GM21529 (cell line): ENCODE measurements at regions not wholly inside any gene's neighbourhood (a gene's known extent, or its start where the extent isn't known, plus 50 kb on each side); places are given as distances from the start of the nearest gene placed in this dataset.
"Not testable (repeated sequence)": the region's sequence is repeated elsewhere in the genome, so short reads cannot be mapped to it uniquely, and the experiment has no call there.

Experiments used
- ATAC-seq: cut with Tn5 transposase; IDR thresholded peaks from one replicate; pipeline ENCODE4 v1.9.1; 2021; ENCODE audit not compliant: unreplicated experiment

GRCh38 chr15:45863881-45864580, 229.2 kb downstream of the SQOR start:
- ATAC-seq, result no peak

DNA sequence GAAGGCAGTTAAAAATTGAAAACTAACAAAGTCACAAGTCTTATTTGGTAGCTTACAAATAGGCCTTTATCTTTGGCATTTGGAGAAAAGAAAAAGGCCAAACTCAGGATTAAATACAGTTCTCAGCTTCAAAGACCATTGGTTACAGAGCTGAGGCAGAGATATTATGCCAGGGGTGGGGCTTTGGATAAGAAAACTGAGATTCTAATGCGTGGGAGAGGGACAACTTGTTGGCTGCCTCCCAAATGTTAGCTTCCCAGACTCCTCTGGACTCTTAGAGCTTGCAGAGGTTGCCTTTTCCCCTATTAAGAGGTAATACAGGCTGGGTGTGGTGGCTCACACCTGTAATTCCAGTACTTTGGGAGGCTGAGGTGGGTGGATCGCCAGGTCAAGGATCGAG, 231.8 kb downstream of the SQOR start:
- no peak for ATAC-seq

DNA sequence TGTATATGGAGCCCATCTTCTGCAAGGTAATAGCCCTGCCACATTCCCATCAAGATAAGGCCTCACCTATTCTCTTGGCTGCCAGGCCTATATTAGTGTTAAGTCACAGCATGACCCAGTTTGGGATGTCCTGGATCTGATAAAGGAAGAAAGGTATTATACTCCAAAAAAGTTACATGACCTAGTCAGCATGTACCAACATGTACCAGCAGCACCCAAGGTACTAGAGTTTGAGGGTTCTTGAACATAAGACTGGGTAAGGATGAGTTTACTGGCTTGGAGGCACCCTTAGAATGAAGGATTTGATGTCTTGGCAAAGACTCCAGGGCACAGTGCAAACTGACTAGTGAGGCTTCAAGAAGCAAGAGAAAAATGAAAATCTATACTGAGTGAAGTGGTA, 232.5 kb downstream of the SQOR start:
- ATAC-seq, result no peak

DNA sequence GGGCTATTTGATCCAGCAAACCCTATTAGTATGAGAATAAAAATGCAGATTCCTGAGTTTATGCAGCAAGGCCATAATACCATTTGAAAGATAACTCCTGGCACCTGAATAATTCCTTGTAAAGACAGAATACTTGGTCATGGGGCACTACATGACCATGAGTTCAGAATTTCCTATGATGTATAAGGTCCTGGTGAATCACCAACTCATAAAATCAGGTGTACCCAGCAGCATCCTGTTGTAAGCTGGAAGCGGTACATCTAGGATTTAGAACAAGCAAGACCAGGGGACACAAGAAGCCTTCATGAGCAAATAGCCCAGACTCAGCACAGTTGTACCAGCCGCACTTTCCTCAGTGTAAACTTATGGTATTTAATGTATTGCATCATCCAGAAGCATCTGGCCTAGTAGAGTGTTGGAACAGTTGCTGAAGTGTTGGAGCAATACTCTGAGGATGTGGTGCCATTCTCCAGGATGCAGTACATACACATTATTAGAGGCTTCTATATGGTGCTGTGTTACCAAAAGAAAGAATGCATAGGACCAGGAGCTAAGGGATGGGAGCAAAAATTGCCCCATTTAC, 233.4 kb downstream of the SQOR start:
- ATAC-seq, result no peak

DNA sequence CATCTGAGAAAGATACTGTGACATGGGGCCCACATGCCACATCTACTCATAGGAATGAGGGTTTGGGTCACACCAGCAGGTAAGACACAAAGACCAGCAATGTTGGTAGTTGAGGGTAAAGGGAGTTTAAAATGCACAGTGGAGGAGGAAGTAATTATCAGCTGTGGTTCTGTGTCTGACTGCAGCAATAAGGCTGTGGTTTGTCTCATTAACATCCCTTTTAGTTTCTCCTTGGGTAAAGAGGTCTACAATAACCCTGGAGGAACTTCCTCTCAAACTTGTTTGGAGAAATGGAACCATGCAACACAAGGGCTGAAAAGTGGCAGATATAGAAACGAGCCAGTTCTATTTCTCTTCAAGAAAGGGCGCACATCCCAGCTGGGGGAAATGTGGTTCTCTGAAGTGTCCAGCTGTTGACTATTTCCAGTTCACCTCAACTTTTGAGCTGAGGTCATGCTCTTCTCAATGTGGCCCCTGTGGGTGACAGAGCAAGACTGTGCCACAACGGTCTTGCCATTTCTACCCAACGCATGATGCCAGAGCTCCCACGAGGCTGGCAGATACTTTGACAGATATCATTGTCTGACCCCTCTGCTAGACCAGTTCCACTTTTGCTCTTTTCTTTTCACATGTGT, 234.3 kb downstream of the SQOR start:
- no peak for ATAC-seq

DNA sequence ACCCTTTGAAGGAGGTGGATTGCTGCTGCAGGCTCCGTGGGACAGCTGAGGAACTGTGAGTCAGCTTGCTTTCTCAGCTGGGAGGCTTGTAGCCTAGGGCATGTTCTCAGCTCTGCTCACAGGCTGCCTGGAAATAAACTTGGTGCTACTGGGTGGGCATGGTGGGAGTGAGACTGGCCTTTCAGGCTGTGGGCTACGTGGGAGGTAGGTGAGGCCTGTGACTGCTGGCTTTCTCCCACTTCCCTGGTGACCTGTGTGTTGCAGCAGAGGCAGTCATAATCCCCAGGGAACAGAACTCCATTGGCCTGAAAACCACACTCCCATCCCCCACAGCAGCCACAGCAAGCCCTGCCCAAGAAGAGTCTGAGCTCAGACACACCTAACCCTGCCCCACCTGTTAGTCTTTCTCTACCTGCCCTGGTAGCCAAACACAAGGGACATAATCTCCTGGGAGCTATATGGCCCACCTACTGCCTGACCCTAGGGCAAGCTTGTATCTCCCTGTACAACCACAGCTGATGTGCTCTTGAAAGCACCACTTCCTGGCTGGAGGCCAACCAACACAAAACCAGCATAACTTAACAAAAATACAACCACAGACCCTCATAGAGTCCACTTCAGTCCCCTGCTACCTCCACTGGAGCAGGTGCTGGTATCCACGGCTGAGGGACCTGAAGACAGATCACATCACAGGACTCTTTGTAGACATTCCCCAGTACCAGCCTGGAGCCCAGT, 236.5 kb downstream of the SQOR start:
- ATAC-seq, result no peak

- no peak for ATAC-seq
Measured at GRCh38 chr15:45873781-45874180, 239.0 kb downstream of the SQOR start.

DNA sequence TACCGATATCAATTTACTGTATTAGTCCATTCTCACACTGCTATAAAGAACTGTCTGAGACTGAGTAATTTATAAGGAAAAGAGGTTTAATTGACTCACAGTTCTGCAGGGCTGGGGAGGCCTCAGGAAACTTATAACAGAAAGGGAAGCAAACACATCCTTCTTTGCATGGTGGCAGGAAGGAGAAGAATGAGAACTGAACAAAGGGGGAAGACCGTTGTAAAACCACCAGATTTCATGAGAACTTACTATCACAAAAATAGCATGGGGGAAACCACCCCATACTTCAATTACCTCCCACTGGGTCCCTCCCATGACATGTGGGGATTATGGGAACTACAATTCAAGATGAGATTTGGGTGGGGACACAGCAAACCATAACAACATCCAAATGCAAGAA, 239.7 kb downstream of the SQOR start:
- not testable (repeated sequence) for ATAC-seq

DNA sequence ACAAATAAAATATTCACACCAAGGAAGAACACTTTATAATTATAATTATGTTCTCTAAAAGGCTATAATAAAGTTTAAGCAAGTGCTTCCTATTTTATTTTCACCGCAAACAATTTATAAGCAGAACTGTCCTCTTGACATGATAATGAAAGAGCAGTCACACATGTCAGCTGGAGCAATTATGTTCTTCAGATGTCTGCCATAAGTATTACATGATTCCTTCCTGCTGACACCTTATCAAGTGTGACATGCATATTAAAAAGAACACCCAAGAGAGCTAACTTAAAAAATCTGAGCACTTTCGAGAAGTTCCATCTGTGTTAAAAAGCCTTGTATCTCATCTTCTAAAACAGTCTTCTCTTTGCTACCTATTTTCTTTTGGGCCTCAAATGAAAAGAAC, 249.5 kb downstream of the SQOR start:
- no peak for ATAC-seq

GRCh38 chr15:45884755-45885445, 250.1 kb downstream of the SQOR start:
- no peak for ATAC-seq

DNA sequence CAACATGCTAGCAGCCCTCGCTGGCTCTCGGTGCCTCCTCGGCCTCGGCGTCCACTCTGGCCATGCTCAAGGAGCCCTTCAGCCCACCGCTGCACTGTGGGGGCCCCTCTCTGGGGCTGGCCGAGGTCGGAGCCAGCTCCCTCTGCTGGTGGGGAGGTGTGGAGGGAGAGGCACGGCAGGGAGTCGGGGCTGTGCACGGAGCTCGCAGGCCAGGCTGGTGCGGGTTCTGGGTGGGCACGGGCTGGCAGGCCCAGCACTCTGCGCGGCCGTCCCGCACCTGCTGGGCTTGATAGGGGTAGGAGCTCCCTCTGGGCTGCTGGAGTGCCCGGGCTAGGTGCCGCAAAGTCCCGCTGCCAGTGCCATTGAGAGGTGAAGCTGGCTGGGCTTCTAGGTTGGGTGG, 251.0 kb downstream of the SQOR start:
- ATAC-seq, result no peak

- ATAC-seq, result no peak
Measured at GRCh38 chr15:45891766-45892165, 256.9 kb downstream of the SQOR start.

DNA sequence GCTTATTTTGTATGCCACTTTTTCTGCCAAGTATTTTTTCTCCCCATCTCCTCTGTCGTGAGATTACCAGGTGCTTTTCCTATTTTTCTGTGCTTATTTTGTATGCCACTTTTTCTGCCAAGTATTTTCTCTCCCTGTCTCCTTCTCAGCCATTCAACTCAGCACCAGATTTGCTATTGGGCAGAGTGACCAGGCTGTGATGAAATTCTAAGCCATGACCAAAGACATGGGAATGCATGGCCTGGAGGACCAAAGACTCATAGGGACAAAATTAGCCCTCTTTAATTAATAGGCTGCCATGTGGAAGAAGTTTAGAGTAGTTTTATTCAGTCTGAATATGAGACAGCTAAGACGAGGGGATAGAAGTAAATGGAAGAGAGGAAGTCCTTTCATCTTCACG, 257.4 kb downstream of the SQOR start:
- no peak for ATAC-seq

- ATAC-seq, result no peak
Measured at GRCh38 chr15:45903283-45903682, 268.5 kb downstream of the SQOR start.

DNA sequence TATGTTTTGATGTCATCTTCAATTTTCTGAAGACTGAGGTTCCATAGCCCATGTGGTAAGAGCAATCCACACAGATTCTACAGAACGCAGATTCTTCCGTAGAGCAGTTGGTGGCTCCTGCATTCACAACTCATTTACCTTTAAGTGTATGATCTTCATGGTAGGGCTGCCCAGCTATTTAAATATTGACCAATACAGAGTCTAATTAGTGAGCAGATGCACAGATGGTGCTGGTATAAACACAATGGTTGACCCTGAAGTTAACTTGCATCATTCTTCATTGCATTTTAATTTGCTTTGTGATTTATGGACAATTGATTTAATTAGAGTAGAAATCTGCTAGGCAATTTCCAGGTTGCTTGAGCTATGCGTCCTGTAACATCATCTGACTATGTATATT, 269.2 kb downstream of the SQOR start:
- ATAC-seq, result no peak

- no peak for ATAC-seq
Measured at GRCh38 chr15:45906230-45906629, 271.4 kb downstream of the SQOR start.

- ATAC-seq, result no peak
Measured at GRCh38 chr15:45910671-45911070, 275.8 kb downstream of the SQOR start.

DNA sequence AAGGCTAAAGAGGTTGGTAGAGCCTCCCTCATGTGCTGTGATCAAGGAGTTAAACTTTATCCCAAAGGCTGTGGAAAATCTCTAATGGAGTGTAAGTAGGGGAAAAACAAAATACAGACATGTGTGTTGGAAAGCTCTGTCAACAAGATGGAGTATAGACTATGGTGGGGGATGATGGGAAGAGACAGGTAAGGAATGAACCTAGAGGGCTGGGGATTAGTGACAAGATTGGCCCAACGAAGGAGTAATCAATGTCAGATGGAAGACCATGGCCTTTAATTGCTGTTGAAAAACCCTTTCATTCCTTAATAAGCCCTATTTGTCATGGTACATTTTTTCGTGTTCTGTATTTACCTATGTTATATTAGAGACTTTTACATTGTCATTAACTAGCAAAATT, 278.6 kb downstream of the SQOR start:
- ATAC-seq, result no peak

DNA sequence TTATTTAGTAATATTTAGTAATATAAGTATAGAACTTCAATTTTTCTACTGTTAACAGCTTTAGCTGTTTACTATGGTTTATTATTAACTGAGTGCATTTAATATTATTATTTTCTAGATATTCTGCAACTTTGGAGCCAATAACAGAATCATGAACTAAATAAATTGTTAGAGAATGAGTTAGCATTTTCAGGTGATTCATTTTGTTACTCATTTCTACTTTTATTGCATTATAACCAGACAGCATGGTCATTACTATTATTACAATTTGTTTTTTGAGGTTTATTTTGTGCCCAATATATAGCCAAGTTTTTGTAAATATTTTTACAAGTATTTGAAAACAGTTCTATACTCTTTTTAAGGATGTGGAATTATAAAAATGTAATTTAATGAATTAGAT, 279.6 kb downstream of the SQOR start:
- ATAC-seq, result no peak

GRCh38 chr15:45918839-45919238, 284.0 kb downstream of the SQOR start:
- ATAC-seq, result no peak

DNA sequence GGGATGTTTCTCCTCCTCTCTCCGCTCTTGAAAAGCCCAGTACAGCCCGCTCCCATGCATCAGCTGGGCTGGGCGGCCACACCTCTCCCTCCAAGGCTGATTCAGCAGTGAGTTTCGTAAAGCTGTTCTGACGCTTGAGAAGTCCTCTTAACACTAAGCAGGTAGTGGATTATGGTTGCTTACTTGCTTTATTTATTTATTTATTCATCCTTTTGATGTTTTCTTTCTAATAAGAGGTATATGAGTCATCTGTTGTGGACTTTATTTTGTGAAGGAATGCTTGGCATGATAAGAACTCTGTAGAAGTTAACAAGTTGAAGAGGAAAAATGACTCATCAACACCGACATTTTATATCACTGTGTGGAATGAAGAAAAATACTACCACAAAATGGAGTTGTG, 285.0 kb downstream of the SQOR start:
- ATAC-seq, result no peak
